CD8-positive, alpha-beta memory T cell (primary cell): ENCODE measurements at regions not wholly inside any gene's neighbourhood (a gene's known extent, or its start where the extent isn't known, plus 50 kb on each side); places are given as distances from the start of the nearest gene placed in this dataset.

Source experiments
- CTCF ChIA-PET: fragments of 350-600 bp; sonication (Branson Sonifier 250); formaldehyde crosslinking; loops from one replicate; lab custom pipeline; 2021; ENCODE audit warnings: antibody characterized with exemption; lab: Charles Lee
- POLR2A ChIA-PET: fragments of 350-600 bp; sonication (Branson Sonifier 250); formaldehyde crosslinking; loops from one replicate; lab custom pipeline; 2021; ENCODE audit warnings: antibody characterized with exemption; lab: Charles Lee
- DNase-seq, 5 donors: peaks; one replicate each; pipeline versions ENCODE4 v3.0.0 to v3.0.0-alpha.2; 2020 to 2022; ENCODE audit warnings: mixed read lengths in 1 of 5
- H3K27ac ChIP-seq: one replicate; pipeline ENCODE4 v1.7.0; 2013; ENCODE audit warnings: low read depth, mild to moderate bottlenecking, low read length, moderate library complexity
- H3K27me3 ChIP-seq: 2 replicates; pipeline ENCODE4 v1.7.0; 2013; ENCODE audit warnings: low read length, mild to moderate bottlenecking; ENCODE audit not compliant: insufficient read depth, poor library complexity, severe bottlenecking
- H3K36me3 ChIP-seq: 2 replicates; pipeline ENCODE4 v1.7.0; 2013; ENCODE audit warnings: mild to moderate bottlenecking, low read length, moderate library complexity; ENCODE audit not compliant: insufficient read depth
- H3K4me1 ChIP-seq: 2 replicates; pipeline ENCODE4 v1.7.0; 2013; ENCODE audit warnings: mild to moderate bottlenecking, low read length, moderate library complexity; ENCODE audit not compliant: insufficient read depth
- H3K4me3 ChIP-seq: 2 replicates; pipeline ENCODE4 v1.7.0; 2013; ENCODE audit warnings: mild to moderate bottlenecking, low read length
- H3K9me3 ChIP-seq: 2 replicates; pipeline ENCODE4 v1.7.0; 2013; ENCODE audit warnings: mild to moderate bottlenecking, low read length
- H3K27ac Mint-ChIP-seq, 8 donors: one replicate each; pipeline ENCODE4 v1.8.0; 2020 to 2021; ENCODE audit warnings: mixed read lengths in 8 of 8, mild to moderate bottlenecking in 6 of 8, inconsistent platforms in 3 of 8, moderate library complexity in 3 of 8
- H3K27me3 Mint-ChIP-seq, 2 donors: one replicate each; pipeline ENCODE4 v1.8.0; 2020 to 2021; ENCODE audit warnings: mixed read lengths in 2 of 2, mild to moderate bottlenecking in 1 of 2, moderate library complexity in 1 of 2
- H3K36me3 Mint-ChIP-seq, 3 donors: one replicate each; pipeline ENCODE4 v1.8.0; 2020 to 2021; ENCODE audit warnings: mixed read lengths in 3 of 3, inconsistent platforms in 1 of 3, mild to moderate bottlenecking in 1 of 3
- H3K4me1 Mint-ChIP-seq, 3 donors: one replicate each; pipeline ENCODE4 v1.8.0; 2020 to 2021; ENCODE audit warnings: mixed read lengths in 3 of 3, inconsistent platforms in 1 of 3, mild to moderate bottlenecking in 1 of 3
- H3K4me3 Mint-ChIP-seq, 7 donors: one replicate each; pipeline ENCODE4 v1.8.0; 2020 to 2021; ENCODE audit warnings: mixed read lengths in 7 of 7, mild to moderate bottlenecking in 6 of 7, moderate library complexity in 4 of 7, inconsistent platforms in 2 of 7
- H3K9me3 Mint-ChIP-seq, 5 donors: one replicate each; pipeline ENCODE4 v1.8.0; 2020 to 2022; ENCODE audit warnings: mixed read lengths in 5 of 5, mild to moderate bottlenecking in 3 of 5, moderate library complexity in 2 of 5, inconsistent platforms in 1 of 5

DNA sequence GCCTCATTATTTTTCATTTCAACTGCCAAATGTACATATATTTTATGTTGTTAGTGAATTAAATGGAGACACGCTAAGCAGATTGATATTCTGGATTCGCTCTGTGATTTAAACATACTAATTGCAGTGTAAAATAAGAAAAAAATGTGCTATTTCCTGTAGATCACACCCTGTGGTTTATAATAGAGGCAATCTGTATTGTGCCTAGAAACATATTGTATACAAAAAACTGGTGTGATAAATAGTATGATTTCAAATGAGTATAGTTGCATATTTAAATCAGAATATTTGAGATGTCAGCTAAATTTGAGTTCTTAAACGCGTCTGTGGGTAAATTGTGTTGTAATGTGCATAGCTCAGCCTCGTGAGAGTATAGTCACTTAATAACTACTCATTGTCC, 643.9 kb downstream of the TBC1D4 start:
- H3K9me3 ChIP-seq: no peaks in the 10 kb centered on the region
- H3K27ac Mint-ChIP-seq: no peak overlapping the region
- POLR2A ChIA-PET: no interaction called here
- no peaks in the 10 kb centered on the region for H3K36me3 ChIP-seq
- no peaks in the 10 kb centered on the region for H3K4me1 ChIP-seq
- H3K36me3 Mint-ChIP-seq: no peaks in the 10 kb centered on the region
- CTCF ChIA-PET: no interaction called here
- peaks cover 0 to 4% of the 10 kb centered on the region in 2 donors for H3K27me3 Mint-ChIP-seq
- no peak overlapping the region for H3K4me3 Mint-ChIP-seq
- H3K27ac ChIP-seq: no peak overlapping the region
- no peak overlapping the region for H3K4me3 ChIP-seq
- H3K4me1 Mint-ChIP-seq: peaks cover 0 to 3% (median 0%) of the 10 kb centered on the region in 3 donors
- H3K9me3 Mint-ChIP-seq: no peaks in the 10 kb centered on the region
- no peak for DNase-seq
- no peaks in the 10 kb centered on the region for H3K27me3 ChIP-seq

DNA sequence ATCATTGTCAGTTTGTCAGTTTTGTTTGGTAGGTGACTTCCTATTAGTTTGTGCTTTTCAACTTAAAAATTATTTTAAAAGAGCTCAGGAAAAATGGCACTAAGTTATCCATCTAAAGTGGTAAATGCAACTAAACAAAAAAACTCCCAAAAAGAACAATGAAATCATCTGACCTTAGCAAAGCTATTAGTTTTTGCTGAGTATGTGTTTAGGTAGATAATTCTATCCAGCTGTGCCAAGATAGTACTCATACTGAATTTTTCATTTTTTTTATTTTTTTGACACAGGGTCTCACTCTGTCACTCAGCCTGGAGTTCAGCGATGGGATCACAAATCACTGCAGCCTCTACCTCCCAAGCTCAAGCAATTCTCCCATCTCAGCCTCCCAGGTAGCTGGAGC, 645.3 kb downstream of the TBC1D4 start:
- Histone ChIP-seq H3K36me3 (no peaks in the 10 kb centered on the region), H3K9me3 (no peaks in the 10 kb centered on the region), H3K4me3 (no peak overlapping the region), H3K27ac (no peak overlapping the region), H3K4me1 (no peaks in the 10 kb centered on the region), H3K27me3 (no peaks in the 10 kb centered on the region)
- Mint-ChIP-seq H3K27ac (no peak overlapping the region), H3K4me3 (no peak overlapping the region), H3K27me3 (no peaks in the 10 kb centered on the region), H3K36me3 (no peaks in the 10 kb centered on the region), H3K9me3 (no peaks in the 10 kb centered on the region), H3K4me1 (peaks cover 0 to 3% (median 0%) of the 10 kb centered on the region in 3 donors)
- DNase-seq: no peak
- ChIA-PET POLR2A (no interaction called here), CTCF (interaction anchor here (1.4 kb wide), 1 partner anchor 8 kb away, joined by 3 read pairs; no protein-coding TSS in a partner anchor)

DNA sequence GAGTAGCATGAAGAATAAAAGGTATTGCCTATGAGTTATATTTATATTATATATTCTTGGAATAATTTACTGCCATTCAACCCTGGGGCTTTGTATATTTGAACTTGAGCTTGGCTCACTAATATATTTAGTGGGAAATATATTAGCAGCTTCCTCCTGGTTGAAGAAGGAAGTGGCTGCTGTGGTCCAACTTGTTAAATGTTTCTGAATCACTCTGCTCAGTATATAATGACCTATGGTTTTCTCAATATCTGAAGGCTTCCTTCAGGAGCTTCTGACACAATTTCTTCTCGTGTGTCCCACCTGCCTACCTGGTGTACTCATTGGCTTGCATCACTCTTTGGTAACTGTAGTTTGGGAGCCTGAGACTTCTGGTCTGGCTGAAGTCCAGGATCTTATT, 646.4 kb downstream of the TBC1D4 start:
- no peaks in the 10 kb centered on the region for H3K27me3 Mint-ChIP-seq
- no peak overlapping the region for H3K27ac ChIP-seq
- H3K4me3 Mint-ChIP-seq: no peak overlapping the region
- H3K4me1 Mint-ChIP-seq: peaks cover 0 to 3% (median 0%) of the 10 kb centered on the region in 3 donors
- CTCF ChIA-PET: interaction anchor here (1.4 kb wide), 1 partner anchor 9 kb away, joined by 3 read pairs; no protein-coding TSS in a partner anchor
- no peaks in the 10 kb centered on the region for H3K36me3 ChIP-seq
- no peaks in the 10 kb centered on the region for H3K9me3 ChIP-seq
- H3K4me1 ChIP-seq: no peaks in the 10 kb centered on the region
- no peak overlapping the region for H3K27ac Mint-ChIP-seq
- H3K4me3 ChIP-seq: no peak overlapping the region
- H3K9me3 Mint-ChIP-seq: no peaks in the 10 kb centered on the region
- POLR2A ChIA-PET: no interaction called here
- no peaks in the 10 kb centered on the region for H3K27me3 ChIP-seq
- no peak for DNase-seq
- H3K36me3 Mint-ChIP-seq: no peaks in the 10 kb centered on the region

DNA sequence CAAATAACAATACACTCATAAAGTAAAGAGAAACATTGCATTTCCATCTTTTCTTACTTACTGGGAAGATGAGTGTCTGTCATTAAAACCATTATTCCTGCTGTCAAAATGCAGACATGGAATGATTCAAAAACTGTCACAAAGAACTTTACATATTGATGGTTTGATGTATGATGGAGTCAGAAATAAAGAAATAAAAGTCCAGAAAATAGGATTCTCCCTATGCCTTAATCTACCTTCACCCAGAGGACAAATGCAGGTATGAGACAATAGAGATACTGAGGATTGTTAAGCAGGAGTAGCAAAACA, 656.1 kb downstream of the TBC1D4 start:
- ChIA-PET CTCF (no interaction called here), POLR2A (no interaction called here)
- H3K27me3 Mint-ChIP-seq: peaks cover 0 to 2% of the 10 kb centered on the region in 2 donors
- no peak overlapping the region for H3K4me3 ChIP-seq
- DNase-seq: no peak
- H3K4me1 ChIP-seq: no peaks in the 10 kb centered on the region
- H3K4me3 Mint-ChIP-seq: no peak overlapping the region
- no peaks in the 10 kb centered on the region for H3K4me1 Mint-ChIP-seq
- H3K36me3 ChIP-seq: no peaks in the 10 kb centered on the region
- H3K9me3 ChIP-seq: no peaks in the 10 kb centered on the region
- H3K27ac ChIP-seq: no peak overlapping the region
- no peak overlapping the region for H3K27ac Mint-ChIP-seq
- H3K9me3 Mint-ChIP-seq: no peaks in the 10 kb centered on the region
- H3K27me3 ChIP-seq: no peaks in the 10 kb centered on the region
- no peaks in the 10 kb centered on the region for H3K36me3 Mint-ChIP-seq

DNA sequence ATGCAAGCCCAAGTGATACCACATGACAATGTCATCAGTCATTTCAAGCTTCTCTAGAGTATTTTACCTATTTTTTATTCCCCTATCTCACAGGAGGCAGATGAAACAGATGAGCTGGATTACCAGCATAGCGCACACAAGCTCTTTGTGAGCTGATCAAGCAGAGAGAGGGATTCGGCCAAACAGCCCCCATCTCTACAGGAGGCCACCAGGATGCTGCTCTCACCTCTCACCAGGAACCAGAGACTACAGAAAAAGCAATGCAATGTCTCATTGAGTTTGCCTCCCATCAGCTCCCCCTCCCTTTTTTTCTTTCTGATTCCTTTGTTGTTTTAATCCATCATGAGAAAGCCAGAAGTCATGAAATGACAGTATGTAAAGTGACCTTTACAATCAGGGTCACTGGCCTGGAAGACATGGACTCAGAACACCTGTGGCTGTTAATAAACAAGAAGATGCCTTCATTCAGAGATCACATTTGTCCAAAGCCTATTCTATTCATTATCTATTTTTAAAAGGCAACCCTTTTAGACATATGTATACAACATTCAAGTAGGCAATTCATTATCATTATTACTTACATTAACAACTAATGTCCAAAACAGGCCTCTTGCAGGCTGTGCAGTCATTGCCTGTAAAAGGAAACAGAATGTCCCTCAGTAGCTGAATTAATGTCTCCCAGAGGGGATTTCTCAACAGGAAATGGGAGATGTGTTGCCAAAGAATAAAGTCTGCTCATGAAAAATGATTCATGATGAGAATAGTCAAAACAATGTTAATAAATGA, 656.6 kb downstream of the TBC1D4 start:
- H3K27ac ChIP-seq: no peak overlapping the region
- H3K36me3 Mint-ChIP-seq: no peaks in the 10 kb centered on the region
- H3K9me3 Mint-ChIP-seq: no peaks in the 10 kb centered on the region
- no peaks in the 10 kb centered on the region for H3K4me1 Mint-ChIP-seq
- peaks cover 0 to 2% of the 10 kb centered on the region in 2 donors for H3K27me3 Mint-ChIP-seq
- H3K4me3 Mint-ChIP-seq: no peak overlapping the region
- no peak overlapping the region for H3K27ac Mint-ChIP-seq
- POLR2A ChIA-PET: no interaction called here
- H3K36me3 ChIP-seq: no peaks in the 10 kb centered on the region
- H3K27me3 ChIP-seq: no peaks in the 10 kb centered on the region
- no peak overlapping the region for H3K4me3 ChIP-seq
- DNase-seq: no peak
- H3K4me1 ChIP-seq: no peaks in the 10 kb centered on the region
- no peaks in the 10 kb centered on the region for H3K9me3 ChIP-seq
- CTCF ChIA-PET: no interaction called here

DNA sequence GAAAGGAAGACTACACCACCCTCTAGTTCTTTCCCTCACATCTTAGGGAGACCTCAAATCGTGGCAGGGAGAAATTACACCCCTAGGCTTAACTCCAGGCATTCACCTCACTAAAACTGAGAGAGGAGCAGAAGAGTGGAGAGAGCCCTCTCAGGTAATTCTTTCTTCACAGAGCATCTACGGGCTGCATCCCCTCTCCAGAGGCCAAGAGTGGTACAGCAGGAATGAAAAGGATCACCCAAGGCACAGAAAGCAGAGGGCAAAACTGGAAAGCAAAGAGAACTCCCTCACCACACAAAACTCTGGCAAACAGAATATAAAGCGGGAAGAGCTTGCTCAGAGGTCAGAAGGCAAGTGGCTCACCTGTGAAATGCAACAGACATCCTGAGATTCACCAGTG, 661.2 kb downstream of the TBC1D4 start:
- ChIA-PET CTCF (no interaction called here), POLR2A (no interaction called here)
- H3K4me1 Mint-ChIP-seq: no peaks in the 10 kb centered on the region
- H3K27me3 ChIP-seq: no peaks in the 10 kb centered on the region
- H3K36me3 Mint-ChIP-seq: no peaks in the 10 kb centered on the region
- H3K4me1 ChIP-seq: no peaks in the 10 kb centered on the region
- no peak overlapping the region for H3K4me3 ChIP-seq
- H3K36me3 ChIP-seq: no peaks in the 10 kb centered on the region
- H3K27ac Mint-ChIP-seq: no peak overlapping the region
- H3K9me3 Mint-ChIP-seq: no peaks in the 10 kb centered on the region
- no peak overlapping the region for H3K4me3 Mint-ChIP-seq
- H3K9me3 ChIP-seq: no peaks in the 10 kb centered on the region
- no peak for DNase-seq
- no peak overlapping the region for H3K27ac ChIP-seq
- H3K27me3 Mint-ChIP-seq: peaks cover 0 to 2% of the 10 kb centered on the region in 2 donors

DNA sequence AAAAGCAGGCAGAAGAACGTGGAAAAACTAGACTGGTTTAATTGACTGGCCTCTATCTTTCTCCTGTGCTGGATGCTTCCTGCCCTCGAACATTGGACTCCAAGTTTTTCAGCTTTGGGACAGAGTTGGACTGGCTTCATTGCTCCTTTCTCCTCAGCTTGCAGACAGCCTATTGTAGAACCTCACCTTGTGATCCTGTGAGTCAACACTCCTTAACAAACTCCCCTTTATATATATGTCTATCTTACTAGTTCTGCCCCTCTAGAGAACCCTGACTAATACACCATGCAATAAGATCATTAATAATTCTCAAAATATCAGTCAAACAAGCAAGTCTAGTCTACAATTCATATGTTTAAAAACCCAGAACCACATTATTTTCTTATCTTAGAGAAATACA, 662.4 kb downstream of the TBC1D4 start:
- no peaks in the 10 kb centered on the region for H3K27me3 ChIP-seq
- H3K27ac Mint-ChIP-seq: no peak overlapping the region
- no peaks in the 10 kb centered on the region for H3K36me3 Mint-ChIP-seq
- ChIA-PET POLR2A (no interaction called here), CTCF (no interaction called here)
- H3K9me3 ChIP-seq: no peaks in the 10 kb centered on the region
- DNase-seq: no peak
- H3K4me1 ChIP-seq: no peaks in the 10 kb centered on the region
- no peak overlapping the region for H3K4me3 ChIP-seq
- H3K27ac ChIP-seq: no peak overlapping the region
- peaks cover 2 to 3% of the 10 kb centered on the region in 2 donors for H3K27me3 Mint-ChIP-seq
- H3K9me3 Mint-ChIP-seq: no peaks in the 10 kb centered on the region
- no peak overlapping the region for H3K4me3 Mint-ChIP-seq
- no peaks in the 10 kb centered on the region for H3K36me3 ChIP-seq
- no peaks in the 10 kb centered on the region for H3K4me1 Mint-ChIP-seq

DNA sequence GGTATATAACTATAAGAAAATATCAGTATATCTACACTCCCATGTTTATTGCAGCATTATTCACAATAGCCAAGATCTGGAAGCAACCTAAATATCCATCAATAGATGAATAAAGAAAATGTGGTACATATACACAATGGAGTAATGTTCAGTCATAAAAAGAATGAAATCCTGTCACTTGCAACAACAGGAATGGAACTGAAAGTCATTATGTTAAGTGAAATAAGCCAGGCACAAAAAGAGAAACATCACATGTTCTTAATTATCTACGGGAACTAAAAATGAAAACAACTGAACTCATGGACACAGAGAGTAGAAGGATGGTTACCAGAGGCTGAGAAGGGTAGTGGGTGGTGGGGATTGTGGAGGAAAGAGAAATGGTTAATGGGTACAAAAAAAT, 665.2 kb downstream of the TBC1D4 start:
- Mint-ChIP-seq H3K4me3 (no peak overlapping the region), H3K36me3 (no peaks in the 10 kb centered on the region), H3K9me3 (peaks cover 0 to 9% (median under 1%) of the 10 kb centered on the region in 5 donors), H3K4me1 (no peaks in the 10 kb centered on the region), H3K27ac (no peak overlapping the region), H3K27me3 (peaks cover 4 to 11% of the 10 kb centered on the region in 2 donors)
- no peak overlapping the region for H3K4me3 ChIP-seq
- POLR2A ChIA-PET: no interaction called here
- H3K4me1 ChIP-seq: no peaks in the 10 kb centered on the region
- CTCF ChIA-PET: no interaction called here
- no peaks in the 10 kb centered on the region for H3K36me3 ChIP-seq
- H3K27ac ChIP-seq: no peak overlapping the region
- DNase-seq: no peak
- H3K9me3 ChIP-seq: no peaks in the 10 kb centered on the region
- H3K27me3 ChIP-seq: no peaks in the 10 kb centered on the region
